ENCODE measurements at regions not wholly inside any gene's neighbourhood (a gene's known extent, or its start where the extent isn't known, plus 50 kb on each side); places are given as distances from the start of the nearest gene placed in this dataset.

GRCh38 chr15:93646193-93646592 lies 557.2 kb upstream of the RGMA start:
- DNase-seq (ENCODE audit: low read depth, low spot score), result no peak
- ChIA-PET POLR2A (no interaction called here), SMC1A (ENCODE audit: uncharacterized antibody, unreplicated experiment) (no interaction called here), CTCF (no interaction called here), RAD21 (ENCODE audit: unreplicated experiment) (no interaction called here)
- no peak overlapping the region for H3K27ac ChIP-seq (ENCODE audit: control insufficient read depth, insufficient read depth)
- in situ Hi-C loops (cut with MboI) (no loop called here), intact Hi-C loops (cut with micrococcal nuclease; ENCODE audit: unreplicated experiment) (no loop called here)
- no peaks in the 10 kb centered on the region for H3K9me3 ChIP-seq (replicated peaks; ENCODE audit: control insufficient read depth, insufficient read depth, low read length)
- H3K79me2 ChIP-seq (ENCODE audit: control insufficient read depth, insufficient read depth, low read length), result no peaks in the 10 kb centered on the region
- ATAC-seq, result no peak
- no peaks in the 10 kb centered on the region for H3K4me1 ChIP-seq (ENCODE audit: control insufficient read depth, insufficient read depth, low read length)
- no peaks in the 10 kb centered on the region for H3K36me3 ChIP-seq (ENCODE audit: control insufficient read depth in 2 of 2, insufficient read depth in 2 of 2, low read length in 1 of 2)
- no peak overlapping the region for H3K4me3 ChIP-seq
- FAIRE-seq, result no peak
- TF ChIP-seq TCF3 (IDR thresholded peaks at IDR 0.05; ENCODE audit: borderline replicate concordance, insufficient read depth, low read depth, low read length) (no peak), SREBF1 (IDR thresholded peaks at IDR 0.05; ENCODE audit: low read length) (no peak), HDAC2 (IDR thresholded peaks at IDR 0.05) (no peak), SPI1 (IDR thresholded peaks at IDR 0.05; ENCODE audit: borderline replicate concordance, insufficient read depth, low read depth, low read length) (no peak), ZNF384 (IDR thresholded peaks at IDR 0.05; ENCODE audit: borderline replicate concordance, low read depth, low read length) (no peak), SRF (IDR thresholded peaks at IDR 0.05; ENCODE audit: low read depth in 2 of 2, low read length in 2 of 2) (no peak), ZSCAN29 (IDR thresholded peaks at IDR 0.05) (no peak), SP1 (IDR thresholded peaks at IDR 0.05; ENCODE audit: low read depth, low read length) (no peak), EGR1 (IDR thresholded peaks at IDR 0.05; ENCODE audit: borderline replicate concordance in 1 of 2, low read depth in 2 of 2, low read length in 2 of 2) (no peak), SUPT20H (IDR thresholded peaks at IDR 0.05; ENCODE audit: borderline replicate concordance, control insufficient read depth, low read depth, low read length) (no peak), NKRF (conservative IDR thresholded peaks at IDR 0.05) (no peak), SIN3A (IDR thresholded peaks at IDR 0.05; ENCODE audit: low read depth, low read length) (no peak), ZNF592 (IDR thresholded peaks at IDR 0.05) (no peak), NRF1 (conservative IDR thresholded peaks at IDR 0.05; ENCODE audit: low read depth, low read length) (no peak), MTA2 (IDR thresholded peaks at IDR 0.05; ENCODE audit: low read depth) (no peak), NFYB (IDR thresholded peaks at IDR 0.05; ENCODE audit: insufficient read depth, low read depth, low read length) (no peak)
- WGBS (ENCODE audit: insufficient coverage, insufficient replicate concordance, low lambda C conversion rate, missing lambda C conversion rate), result 7% methylated on average over 2 of the region's 2 CpGs
- no peak overlapping the region for H3K4me2 ChIP-seq (ENCODE audit: control insufficient read depth, insufficient read depth)
- H3K27me3 ChIP-seq (replicated peaks in 1 of 2; ENCODE audit: control insufficient read depth in 2 of 2, insufficient read depth in 2 of 2, low read length in 1 of 2), result no peaks in the 10 kb centered on the region
- no peak overlapping the region for H3K9ac ChIP-seq (ENCODE audit: control insufficient read depth, insufficient read depth, low read length)
- H4K20me1 ChIP-seq (ENCODE audit: control insufficient read depth, insufficient read depth), result no peaks in the 10 kb centered on the region
- no TSS peak for BruUV-seq (replicated peaks)
- no peak overlapping the region for H2AFZ ChIP-seq (ENCODE audit: control insufficient read depth, low read depth, low read length)

Measured in GM12878 (cell line).